ENCODE measurements at regions not wholly inside any gene's neighbourhood (a gene's known extent, or its start where the extent isn't known, plus 50 kb on each side); places are given as distances from the start of the nearest gene placed in this dataset.
"Not testable (repeated sequence)": the region's sequence is repeated elsewhere in the genome, so short reads cannot be mapped to it uniquely, and the experiment has no call there.

DNA sequence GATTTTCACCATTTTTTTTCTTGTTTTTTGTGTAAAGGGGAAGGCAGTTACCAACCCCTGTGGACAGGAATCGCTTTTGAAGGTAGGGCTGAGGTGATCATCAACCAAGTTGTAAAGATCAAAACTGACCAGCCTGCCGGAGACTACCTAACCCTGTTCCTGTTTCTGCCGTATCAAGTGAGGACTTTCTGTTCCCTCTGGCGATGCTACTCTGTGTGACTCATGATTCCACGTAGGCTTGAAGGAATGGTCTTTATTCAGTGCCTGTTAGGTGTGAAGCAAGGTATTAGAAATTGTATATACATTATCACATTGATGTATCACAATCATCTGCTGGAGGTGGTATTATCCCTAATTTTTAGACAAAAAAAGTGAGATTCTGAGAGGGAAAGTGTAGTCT lies 161.3 kb downstream of the SOX4 start:
- Histone ChIP-seq H2AFZ (ENCODE audit: insufficient read depth, low read depth, low read length, poor library complexity, severe bottlenecking) (no peak overlapping the region), H3K4me2 (replicated peaks; ENCODE audit: low read depth, low read length, poor library complexity, severe bottlenecking) (no peak overlapping the region), H3K4me1 (ENCODE audit: control insufficient read depth in 2 of 2, insufficient read depth in 2 of 2, low read length in 2 of 2) (no peaks in the 10 kb centered on the region), H3K27me3 (replicated peaks in 1 of 4; ENCODE audit: control extremely low read depth in 1 of 4, control insufficient read depth in 3 of 4, insufficient read depth in 4 of 4, low read length in 3 of 4) (no peaks in the 10 kb centered on the region), H3K79me2 (ENCODE audit: control insufficient read depth, insufficient read depth, low read length) (no peaks in the 10 kb centered on the region), H3K9me3 (ENCODE audit: control extremely low read depth in 1 of 3, control insufficient read depth in 2 of 3, insufficient read depth in 1 of 3, low read length in 2 of 3) (no peaks in the 10 kb centered on the region), H3K27ac (ENCODE audit: low read length in 2 of 2) (no peak overlapping the region), H3K4me3 (ENCODE audit: control extremely low read depth in 1 of 5, extremely low read depth in 1 of 5, insufficient read depth in 1 of 5, low read depth in 2 of 5, low read length in 4 of 5) (no peak overlapping the region), H4K20me1 (ENCODE audit: control insufficient read depth, insufficient read depth, low read length, poor library complexity, severe bottlenecking) (no peaks in the 10 kb centered on the region), H3K9ac (ENCODE audit: low read length) (no peak overlapping the region), H3K36me3 (replicated peaks in 1 of 2; ENCODE audit: control extremely low read depth in 1 of 2, control insufficient read depth in 1 of 2, extremely low read depth in 1 of 2, insufficient read depth in 2 of 2, low read length in 1 of 2) (no peaks in the 10 kb centered on the region)
- H3K27me3 Mint-ChIP-seq, result peaks cover 13% of the 10 kb centered on the region
- DNase-seq (no peak), ATAC-seq (ENCODE audit: low read depth) (no peak)
- ChIA-PET CTCF (no interaction called here), POLR2A (no interaction called here)
- intact Hi-C loops (cut with micrococcal nuclease), result no loop called here
- WGBS (ENCODE audit: insufficient coverage), result 57% methylated on average over 3 of the region's 5 CpGs
- no peak for TF ChIP-seq EZH2 (IDR thresholded peaks at IDR 0.05; ENCODE audit: borderline replicate concordance, insufficient read depth, low read depth, low read length, poor library complexity, severe bottlenecking)
- TF ChIP-seq, protein P1, sequence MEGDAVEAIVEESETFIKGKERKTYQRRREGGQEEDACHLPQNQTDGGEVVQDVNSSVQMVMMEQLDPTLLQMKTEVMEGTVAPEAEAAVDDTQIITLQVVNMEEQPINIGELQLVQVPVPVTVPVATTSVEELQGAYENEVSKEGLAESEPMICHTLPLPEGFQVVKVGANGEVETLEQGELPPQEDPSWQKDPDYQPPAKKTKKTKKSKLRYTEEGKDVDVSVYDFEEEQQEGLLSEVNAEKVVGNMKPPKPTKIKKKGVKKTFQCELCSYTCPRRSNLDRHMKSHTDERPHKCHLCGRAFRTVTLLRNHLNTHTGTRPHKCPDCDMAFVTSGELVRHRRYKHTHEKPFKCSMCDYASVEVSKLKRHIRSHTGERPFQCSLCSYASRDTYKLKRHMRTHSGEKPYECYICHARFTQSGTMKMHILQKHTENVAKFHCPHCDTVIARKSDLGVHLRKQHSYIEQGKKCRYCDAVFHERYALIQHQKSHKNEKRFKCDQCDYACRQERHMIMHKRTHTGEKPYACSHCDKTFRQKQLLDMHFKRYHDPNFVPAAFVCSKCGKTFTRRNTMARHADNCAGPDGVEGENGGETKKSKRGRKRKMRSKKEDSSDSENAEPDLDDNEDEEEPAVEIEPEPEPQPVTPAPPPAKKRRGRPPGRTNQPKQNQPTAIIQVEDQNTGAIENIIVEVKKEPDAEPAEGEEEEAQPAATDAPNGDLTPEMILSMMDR (IDR thresholded peaks at IDR 0.05), result no peak
- no peak overlapping the region for H3K4me3 Mint-ChIP-seq
- no peak overlapping the region for H3K27ac Mint-ChIP-seq
- no peaks in the 10 kb centered on the region for H3K9me3 Mint-ChIP-seq (ENCODE audit: insufficient read depth)
- no peaks in the 10 kb centered on the region for H3K4me1 Mint-ChIP-seq

- Mint-ChIP-seq H3K9me3 (ENCODE audit: insufficient read depth) (no peaks in the 10 kb centered on the region), H3K4me3 (no peak overlapping the region), H3K27ac (no peak overlapping the region), H3K4me1 (no peaks in the 10 kb centered on the region), H3K27me3 (peaks cover 13% of the 10 kb centered on the region)
- ATAC-seq (ENCODE audit: low read depth) (no peak), DNase-seq (no peak)
- Histone ChIP-seq H3K27me3 (replicated peaks in 1 of 4; ENCODE audit: control extremely low read depth in 1 of 4, control insufficient read depth in 3 of 4, insufficient read depth in 4 of 4, low read length in 3 of 4) (no peaks in the 10 kb centered on the region), H3K79me2 (ENCODE audit: control insufficient read depth, insufficient read depth, low read length) (no peaks in the 10 kb centered on the region), H2AFZ (ENCODE audit: insufficient read depth, low read depth, low read length, poor library complexity, severe bottlenecking) (no peak overlapping the region), H4K20me1 (ENCODE audit: control insufficient read depth, insufficient read depth, low read length, poor library complexity, severe bottlenecking) (no peaks in the 10 kb centered on the region), H3K4me3 (ENCODE audit: control extremely low read depth in 1 of 5, extremely low read depth in 1 of 5, insufficient read depth in 1 of 5, low read depth in 2 of 5, low read length in 4 of 5) (no peak overlapping the region), H3K9ac (ENCODE audit: low read length) (no peak overlapping the region), H3K27ac (ENCODE audit: low read length in 2 of 2) (no peak overlapping the region), H3K4me1 (ENCODE audit: control insufficient read depth in 2 of 2, insufficient read depth in 2 of 2, low read length in 2 of 2) (no peaks in the 10 kb centered on the region), H3K4me2 (replicated peaks; ENCODE audit: low read depth, low read length, poor library complexity, severe bottlenecking) (no peak overlapping the region), H3K36me3 (replicated peaks in 1 of 2; ENCODE audit: control extremely low read depth in 1 of 2, control insufficient read depth in 1 of 2, extremely low read depth in 1 of 2, insufficient read depth in 2 of 2, low read length in 1 of 2) (no peaks in the 10 kb centered on the region), H3K9me3 (ENCODE audit: control extremely low read depth in 1 of 3, control insufficient read depth in 2 of 3, insufficient read depth in 1 of 3, low read length in 2 of 3) (peaks cover 0 to 4% (median 0%) of the 10 kb centered on the region in 3 donors)
- ChIA-PET POLR2A (no interaction called here), CTCF (no interaction called here)
- TF ChIP-seq, protein P1 (IDR thresholded peaks at IDR 0.05), result no peak
- TF ChIP-seq EZH2 (IDR thresholded peaks at IDR 0.05; ENCODE audit: borderline replicate concordance, insufficient read depth, low read depth, low read length, poor library complexity, severe bottlenecking), result no peak
- 72% methylated on average over 3 of the region's 4 CpGs for WGBS (ENCODE audit: insufficient coverage)
- intact Hi-C loops (cut with micrococcal nuclease), result no loop called here
Observed at GRCh38 chr6:21756487-21756886, 162.9 kb downstream of the SOX4 start.

GRCh38 chr6:21757392-21757791 lies 163.8 kb downstream of the SOX4 start:
- H3K27me3 Mint-ChIP-seq, result peaks cover 13% of the 10 kb centered on the region
- H3K36me3 ChIP-seq (replicated peaks in 1 of 2; ENCODE audit: control extremely low read depth in 1 of 2, control insufficient read depth in 1 of 2, extremely low read depth in 1 of 2, insufficient read depth in 2 of 2, low read length in 1 of 2); DNase-seq; H3K27ac ChIP-seq (ENCODE audit: low read length in 2 of 2); POLR2A ChIA-PET; H3K27me3 ChIP-seq (replicated peaks in 1 of 4; ENCODE audit: control extremely low read depth in 1 of 4, control insufficient read depth in 3 of 4, insufficient read depth in 4 of 4, low read length in 3 of 4); H4K20me1 ChIP-seq (ENCODE audit: control insufficient read depth, insufficient read depth, low read length, poor library complexity, severe bottlenecking); H3K79me2 ChIP-seq (ENCODE audit: control insufficient read depth, insufficient read depth, low read length); H3K4me3 ChIP-seq (ENCODE audit: control extremely low read depth in 1 of 5, extremely low read depth in 1 of 5, insufficient read depth in 1 of 5, low read depth in 2 of 5, low read length in 4 of 5); H3K27ac Mint-ChIP-seq; H3K4me1 ChIP-seq (ENCODE audit: control insufficient read depth in 2 of 2, insufficient read depth in 2 of 2, low read length in 2 of 2); H3K4me1 Mint-ChIP-seq; intact Hi-C loops (cut with micrococcal nuclease); H3K9ac ChIP-seq (ENCODE audit: low read length); H3K9me3 Mint-ChIP-seq (ENCODE audit: insufficient read depth); H2AFZ ChIP-seq (ENCODE audit: insufficient read depth, low read depth, low read length, poor library complexity, severe bottlenecking); ATAC-seq (ENCODE audit: low read depth); H3K4me2 ChIP-seq (replicated peaks; ENCODE audit: low read depth, low read length, poor library complexity, severe bottlenecking); H3K4me3 Mint-ChIP-seq: not testable (repeated sequence)
- 88% methylated on average over 6 of the region's 10 CpGs for WGBS (ENCODE audit: insufficient coverage)
- CTCF ChIA-PET, result interaction anchor here (0.7 kb wide), 1 partner anchor 189 kb away, joined by 3 read pairs; no protein-coding TSS in a partner anchor
- peaks cover 0 to 10% (median 0%) of the 10 kb centered on the region in 3 donors for H3K9me3 ChIP-seq (ENCODE audit: control extremely low read depth in 1 of 3, control insufficient read depth in 2 of 3, insufficient read depth in 1 of 3, low read length in 2 of 3)

Data from B cell (primary cell).